H1 (cell line): ENCODE measurements at regions not wholly inside any gene's neighbourhood (a gene's known extent, or its start where the extent isn't known, plus 50 kb on each side); places are given as distances from the start of the nearest gene placed in this dataset.

Experiments
- CHD7 ChIP-seq: fragments of 300-600 bp; sonication (generic); IDR thresholded peaks from 2 replicates; pipeline ENCODE4 v1.7.1; 2012; ENCODE audit warnings: low read length, moderate library complexity, mild to moderate bottlenecking, inconsistent platforms; ENCODE audit not compliant: insufficient replicate concordance
- JUND ChIP-seq: IDR thresholded peaks from 2 replicates; pipeline ENCODE4 v1.6.1; 2011; ENCODE audit warnings: mild to moderate bottlenecking, improper control_type of control experiment, low read length
- PHF8 ChIP-seq: fragments of 200-600 bp; sonication (generic); conservative IDR thresholded peaks from 2 replicates; pipeline ENCODE4 v1.7.1; 2012; ENCODE audit warnings: low read depth, mild to moderate bottlenecking, inconsistent platforms, low read length, moderate library complexity
- RBBP5 ChIP-seq: IDR thresholded peaks from 2 replicates; pipeline ENCODE4 v1.7.1; 2012; ENCODE audit warnings: low read depth, mild to moderate bottlenecking, inconsistent platforms, low read length, moderate library complexity, borderline replicate concordance
- SP2 ChIP-seq: IDR thresholded peaks from 2 replicates; pipeline ENCODE4 v1.6.1; 2012; ENCODE audit warnings: mild to moderate bottlenecking, low read length, inconsistent platforms
- SP4 ChIP-seq: IDR thresholded peaks from 2 replicates; pipeline ENCODE4 v1.6.1; 2012; ENCODE audit warnings: low read length, inconsistent platforms

- TF ChIP-seq CHD7, result no peak
- no peak for TF ChIP-seq SP4
- TF ChIP-seq PHF8, result no peak
- TF ChIP-seq JUND, result no peak
- no peak for TF ChIP-seq RBBP5
- no peak for TF ChIP-seq SP2
Measured at GRCh38 chr5:33231214-33231710, 209.5 kb upstream of the TARS1 start (continued).
